BJ (cell line): ENCODE measurements at regions not wholly inside any gene's neighbourhood (a gene's known extent, or its start where the extent isn't known, plus 50 kb on each side); places are given as distances from the start of the nearest gene placed in this dataset.
"Not testable (repeated sequence)": the region's sequence is repeated elsewhere in the genome, so short reads cannot be mapped to it uniquely, and the experiment has no call there.

Experiments used
- CTCF ChIA-PET: fragments of 350-600 bp; formaldehyde crosslinking; extraction: SDS; loops from one replicate; lab custom pipeline; 2021; ENCODE audit warnings: antibody characterized with exemption, inconsistent platforms; lab: Yijun Ruan, JAX
- POLR2A ChIA-PET: fragments of 300-600 bp; sonication (Branson Sonifier 250); formaldehyde crosslinking; extraction: SDS; loops from one replicate; lab custom pipeline; 2021; ENCODE audit warnings: antibody characterized with exemption; lab: Charles Lee
- DNase-seq: peaks from one replicate; pipeline ENCODE4 v3.0.0-alpha.2; 2011; ENCODE audit warnings: low read depth
- H3K27me3 ChIP-seq: 2 replicates; pipeline ENCODE4 v1.6.0; 2011; ENCODE audit warnings: low read length; ENCODE audit not compliant: control insufficient read depth, insufficient read depth
- H3K36me3 ChIP-seq: 2 replicates; pipeline ENCODE4 v1.5.1; 2011; ENCODE audit warnings: low read length; ENCODE audit not compliant: control insufficient read depth, insufficient read depth
- H3K4me3 ChIP-seq: 2 replicates; pipeline ENCODE4 v1.5.1; 2011; ENCODE audit warnings: low read depth, mild to moderate bottlenecking, control low read depth, low read length
- CTCF ChIP-seq: IDR thresholded peaks from 2 replicates; pipeline ENCODE4 v1.5.1; 2011; ENCODE audit warnings: low read depth, mild to moderate bottlenecking, control low read depth, inconsistent platforms, low read length, moderate library complexity; ENCODE audit not compliant: insufficient read depth

GRCh38 chr13:109271061-109271460 is 515.3 kb downstream of the IRS2 start:
- Histone ChIP-seq H3K4me3 (no peak overlapping the region), H3K27me3 (no peaks in the 10 kb centered on the region), H3K36me3 (no peaks in the 10 kb centered on the region)
- no peak for TF ChIP-seq CTCF
- ChIA-PET POLR2A (no interaction called here), CTCF (no interaction called here)
- no peak for DNase-seq

- CTCF ChIA-PET = not testable (repeated sequence)
Observed at GRCh38 chr13:109269381-109269780, 517.0 kb downstream of the IRS2 start.

GRCh38 chr13:109268492-109268891 is 517.9 kb downstream of the IRS2 start:
- CTCF ChIA-PET = interaction anchor here (1.1 kb wide), 1 partner anchor 20 kb away, joined by 3 read pairs; no protein-coding TSS in a partner anchor
- H3K36me3 ChIP-seq, POLR2A ChIA-PET, H3K27me3 ChIP-seq, DNase-seq, H3K4me3 ChIP-seq: not testable (repeated sequence)

More at GRCh38 chr13:109269381-109269780, 517.0 kb downstream of the IRS2 start:
- POLR2A ChIA-PET, H3K27me3 ChIP-seq, H3K36me3 ChIP-seq, H3K4me3 ChIP-seq, DNase-seq: not testable (repeated sequence)

GRCh38 chr13:109267400-109267799 is 519.0 kb downstream of the IRS2 start:
- H3K27me3 ChIP-seq, H3K4me3 ChIP-seq, CTCF ChIA-PET, POLR2A ChIA-PET, H3K36me3 ChIP-seq, DNase-seq: not testable (repeated sequence)

GRCh38 chr13:109265438-109265742 is 521.0 kb downstream of the IRS2 start:
- H3K4me3 ChIP-seq, DNase-seq, POLR2A ChIA-PET, H3K36me3 ChIP-seq, H3K27me3 ChIP-seq: not testable (repeated sequence)
- CTCF ChIA-PET = interaction anchor here (0.7 kb wide), 1 partner anchor 119 kb away, joined by 3 read pairs; no protein-coding TSS in a partner anchor

- H3K27me3 ChIP-seq, DNase-seq, H3K36me3 ChIP-seq, H3K4me3 ChIP-seq, POLR2A ChIA-PET: not testable (repeated sequence)
- CTCF ChIA-PET = interaction anchor here (0.6 to 1.2 kb wide), 4 partner anchors 12 to 1154 kb away, joined by 3 to 6 read pairs (median 4); no protein-coding TSS in a partner anchor
Observed at GRCh38 chr13:109264603-109265437, 521.6 kb downstream of the IRS2 start.

GRCh38 chr13:109257761-109258157 is 528.6 kb downstream of the IRS2 start:
- CTCF ChIA-PET, H3K36me3 ChIP-seq, POLR2A ChIA-PET, H3K4me3 ChIP-seq, DNase-seq, H3K27me3 ChIP-seq: not testable (repeated sequence)
